ENCODE measurements at regions not wholly inside any gene's neighbourhood (a gene's known extent, or its start where the extent isn't known, plus 50 kb on each side); places are given as distances from the start of the nearest gene placed in this dataset.

GRCh38 chr1:36603461-36603860 lies 120.7 kb upstream of the CSF3R start:
- TF ChIP-seq CTCF (IDR thresholded peaks at IDR 0.05; ENCODE audit: low read length) (no peak), EZH2 (optimal IDR thresholded peaks at IDR 0.05; ENCODE audit: low read depth, low read length) (no peak)
